HG03095 (cell line): ENCODE measurements at regions not wholly inside any gene's neighbourhood (a gene's known extent, or its start where the extent isn't known, plus 50 kb on each side); places are given as distances from the start of the nearest gene placed in this dataset.
"Not testable (repeated sequence)": the region's sequence is repeated elsewhere in the genome, so short reads cannot be mapped to it uniquely, and the experiment has no call there.

Experiments
- ATAC-seq: cut with Tn5 transposase; IDR thresholded peaks from one replicate; pipeline ENCODE4 v1.9.1; 2021; ENCODE audit warnings: moderate library complexity; ENCODE audit not compliant: unreplicated experiment

DNA sequence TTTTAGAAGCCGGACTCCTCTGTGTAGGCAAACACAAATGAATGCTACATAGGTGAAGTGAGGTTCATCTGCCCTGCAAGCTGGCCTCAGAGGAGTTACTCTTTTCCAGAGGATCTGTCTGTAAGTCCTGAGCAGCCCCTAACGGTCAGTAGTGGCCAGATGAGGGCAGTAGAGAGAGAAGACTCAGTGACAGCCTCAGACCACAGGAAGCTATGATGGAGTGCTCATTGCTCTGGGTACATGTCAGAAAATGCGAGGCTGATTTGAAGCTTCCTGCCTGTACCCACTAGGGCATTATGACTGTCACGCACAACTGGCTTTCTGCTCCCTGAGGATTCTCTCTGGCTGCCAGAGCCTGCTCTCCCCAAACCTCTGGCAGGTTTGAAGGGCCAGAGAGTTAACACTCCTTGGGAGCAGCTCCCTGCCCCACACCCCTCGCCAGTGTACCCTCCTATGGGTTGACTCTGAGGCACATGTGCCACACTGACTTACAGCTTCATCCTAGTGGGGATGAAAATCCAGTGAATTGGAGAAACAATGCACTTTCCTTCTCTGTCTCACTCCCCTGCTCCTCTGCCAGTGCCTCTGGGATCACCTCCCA lies 141.5 kb downstream of the GABRG2 start:
- peak; percentile 99 for ATAC-seq

- ATAC-seq: no peak
These were observed 147.0 kb downstream of the GABRG2 start for GRCh38 chr5:162214551-162214950.

GRCh38 chr5:162217037-162217436 lies 149.5 kb downstream of the GABRG2 start:
- no peak for ATAC-seq

DNA sequence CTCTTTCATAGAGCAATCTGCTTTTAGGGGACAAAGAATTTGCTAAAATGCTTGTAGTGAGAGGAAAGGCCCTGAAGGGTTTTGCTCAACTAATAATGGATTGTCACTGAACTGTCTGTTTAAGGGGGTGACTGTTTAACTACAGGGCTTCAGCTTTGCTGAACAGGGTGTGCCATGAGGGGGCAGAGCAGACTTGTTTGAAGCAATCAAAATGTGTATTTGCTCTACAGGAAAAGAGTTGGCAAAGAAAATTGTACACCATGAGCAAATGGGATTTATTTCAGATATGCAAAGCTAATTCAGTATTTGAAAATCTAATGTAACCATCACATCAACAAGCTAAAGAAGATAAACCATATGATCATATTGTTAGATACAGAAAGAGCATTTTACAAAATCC lies 154.3 kb downstream of the GABRG2 start:
- no peak for ATAC-seq

GRCh38 chr5:162227075-162227474 lies 159.5 kb downstream of the GABRG2 start:
- ATAC-seq: no peak

DNA sequence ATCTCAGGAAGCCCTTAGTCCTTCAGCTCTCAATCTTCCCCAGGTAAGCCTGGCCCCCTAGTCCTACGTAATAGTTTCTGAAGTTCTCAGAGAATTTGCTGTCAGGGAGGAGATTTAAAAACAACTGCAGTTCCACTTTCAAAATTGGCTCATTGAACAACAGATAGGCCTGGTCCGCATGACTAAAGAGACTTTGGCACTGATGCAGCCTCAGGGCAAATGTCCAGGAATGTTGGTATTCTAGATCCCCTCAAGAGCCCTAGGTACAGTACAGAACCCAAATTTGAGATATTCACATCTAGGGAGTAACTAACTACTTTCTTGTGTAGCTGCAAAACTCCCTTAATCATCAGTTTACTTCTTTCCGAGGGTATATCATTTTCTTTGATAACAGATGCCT lies 162.8 kb downstream of the GABRG2 start:
- no peak for ATAC-seq

GRCh38 chr5:162231522-162231921 lies 163.9 kb downstream of the GABRG2 start:
- no peak for ATAC-seq

DNA sequence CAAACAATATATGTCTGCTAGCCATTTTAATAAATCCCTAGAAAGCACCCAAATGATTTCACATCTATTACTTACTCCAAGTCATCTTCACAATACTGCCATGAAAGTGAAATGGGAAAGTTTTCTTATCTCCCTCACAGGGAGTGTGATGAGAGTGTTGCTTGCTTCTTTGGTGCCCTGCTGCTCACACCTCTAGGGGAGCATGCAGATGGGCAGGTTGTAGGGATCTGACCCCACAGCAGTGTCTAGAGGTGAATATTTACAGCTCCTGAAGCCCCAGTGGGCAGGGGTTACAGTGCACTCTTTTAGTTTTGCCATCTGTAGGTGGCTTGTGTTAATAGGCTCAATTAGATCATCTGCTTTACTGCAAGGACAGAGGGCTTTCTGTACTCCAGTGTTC lies 173.2 kb downstream of the GABRG2 start:
- no peak for ATAC-seq

- no peak for ATAC-seq
These were observed 174.8 kb downstream of the GABRG2 start for GRCh38 chr5:162242416-162242815.

DNA sequence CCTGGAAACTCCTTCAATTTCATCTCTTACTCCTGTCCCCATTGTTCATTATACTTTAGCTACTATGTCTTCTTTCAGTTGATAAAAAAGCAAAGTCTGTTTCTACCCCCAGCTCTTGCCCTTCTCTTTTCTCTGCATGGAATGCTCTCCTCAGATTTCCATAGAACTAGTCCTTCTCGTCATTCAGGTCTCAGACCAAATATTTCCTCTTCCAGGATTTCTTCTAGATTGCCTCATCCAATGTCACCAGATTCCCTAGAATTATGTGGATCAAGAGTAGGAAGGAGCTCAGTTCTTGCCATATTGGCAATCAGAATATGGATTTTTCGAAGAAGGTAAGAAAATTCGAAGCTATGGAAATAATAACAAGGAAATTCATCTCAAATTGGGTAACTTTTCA lies 176.1 kb downstream of the GABRG2 start:
- ATAC-seq: no peak

- ATAC-seq: no peak
These were observed 180.6 kb downstream of the GABRG2 start for GRCh38 chr5:162248107-162248713.

DNA sequence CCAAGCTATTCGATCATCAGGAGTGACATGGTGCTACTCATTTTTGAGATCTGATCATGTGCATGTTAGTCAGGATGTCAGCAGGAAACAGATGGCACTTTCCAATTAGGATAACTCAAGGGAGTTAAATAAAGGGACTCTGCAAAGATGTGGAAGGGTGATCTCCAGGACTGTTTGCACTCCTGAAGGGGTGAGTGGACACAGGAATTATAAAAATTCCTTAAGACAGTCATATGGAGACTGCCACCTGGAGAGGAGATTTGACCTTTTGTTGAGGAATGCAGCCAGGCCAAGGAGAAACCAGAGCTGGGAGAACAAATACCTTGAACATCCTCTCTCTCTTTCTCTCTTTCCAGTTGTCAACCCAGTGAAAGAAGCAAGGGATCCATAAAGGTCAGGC lies 189.1 kb downstream of the GABRG2 start:
- ATAC-seq: no peak

GRCh38 chr5:162268694-162269481 lies 201.3 kb downstream of the GABRG2 start:
- ATAC-seq: no peak

GRCh38 chr5:162272417-162272816 lies 204.8 kb downstream of the GABRG2 start:
- ATAC-seq: no peak

- ATAC-seq: no peak
These were observed 207.1 kb downstream of the GABRG2 start for GRCh38 chr5:162274679-162275078.

DNA sequence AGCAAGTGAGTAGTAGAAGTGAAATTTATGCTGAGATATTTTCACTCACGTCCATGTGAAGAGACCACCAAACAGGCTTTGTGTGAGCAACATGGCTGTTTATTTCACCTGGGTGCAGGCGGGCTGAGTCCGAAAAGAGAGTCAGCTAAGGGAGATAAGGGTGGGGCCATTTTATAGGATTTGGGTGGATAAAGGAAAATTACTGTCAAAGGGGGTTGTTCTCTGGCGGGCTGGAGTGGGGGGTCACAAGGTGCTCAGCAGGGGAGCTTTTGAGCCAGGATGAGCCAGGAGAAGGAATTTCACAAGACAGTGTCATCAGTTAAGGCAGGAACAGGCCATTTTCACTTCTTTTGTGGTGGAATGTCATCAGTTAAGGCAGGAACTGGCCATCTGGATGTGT lies 207.8 kb downstream of the GABRG2 start:
- ATAC-seq: not testable (repeated sequence)

DNA sequence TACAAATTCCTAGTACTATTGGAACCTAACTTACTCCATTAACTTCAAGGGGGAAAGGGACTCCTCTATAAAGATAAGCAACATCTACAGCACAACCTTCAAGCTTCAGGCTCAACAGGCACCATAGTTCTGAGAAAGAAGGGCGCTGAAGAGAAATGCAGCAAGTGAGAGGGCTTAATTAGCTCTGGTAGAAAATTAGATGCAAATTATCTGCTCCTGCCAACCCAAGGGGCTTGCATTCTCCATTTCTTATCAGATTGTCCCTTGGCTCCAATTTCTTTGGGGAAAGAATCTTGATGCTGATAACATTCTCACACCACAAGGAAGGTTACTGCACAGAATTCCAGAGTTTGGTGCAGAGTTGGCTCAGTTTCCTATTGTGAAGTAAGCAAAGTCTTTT lies 214.6 kb downstream of the GABRG2 start:
- no peak for ATAC-seq

- ATAC-seq: no peak
These were observed 216.0 kb downstream of the GABRG2 start for GRCh38 chr5:162283609-162284008.

- ATAC-seq: no peak
These were observed 221.2 kb downstream of the GABRG2 start for GRCh38 chr5:162288647-162289296.

GRCh38 chr5:162289489-162289888 lies 221.9 kb downstream of the GABRG2 start:
- no peak for ATAC-seq

- ATAC-seq: no peak
These were observed 232.2 kb downstream of the GABRG2 start for GRCh38 chr5:162299793-162300192.

DNA sequence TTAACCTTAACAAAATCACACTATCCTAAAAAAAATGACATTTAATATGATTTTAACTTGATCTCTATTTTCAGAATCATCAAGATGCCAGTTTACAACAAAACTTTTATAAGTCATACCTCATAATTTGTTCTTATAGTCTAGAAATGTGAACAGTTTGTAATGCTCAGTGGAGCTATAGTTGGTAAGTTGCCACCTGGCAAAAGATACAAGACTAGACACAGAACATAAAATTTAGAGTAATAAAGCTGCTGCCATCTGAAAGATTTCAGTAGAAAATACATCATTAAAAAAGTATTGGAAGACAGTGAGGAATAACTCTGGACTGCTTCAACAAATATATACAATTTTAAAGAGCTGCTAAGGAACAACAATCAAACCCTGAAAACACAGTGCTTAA lies 233.8 kb downstream of the GABRG2 start:
- no peak for ATAC-seq
